Osteoblast (primary cell): ENCODE measurements at regions not wholly inside any gene's neighbourhood (a gene's known extent, or its start where the extent isn't known, plus 50 kb on each side); places are given as distances from the start of the nearest gene placed in this dataset.

Source experiments
- DNase-seq: peaks from one replicate; pipeline ENCODE4 v3.0.0; 2011; ENCODE audit warnings: low spot score, mixed read lengths; ENCODE audit not compliant: insufficient read length; ENCODE audit errors: missing footprints
- H2AFZ ChIP-seq: 2 replicates; pipeline ENCODE4 v1.6.0; 2011; ENCODE audit warnings: mild to moderate bottlenecking, low read length
- H3K27ac ChIP-seq: 2 replicates; pipeline ENCODE4 v1.5.1; 2011; ENCODE audit warnings: mild to moderate bottlenecking, low read depth, low read length, moderate library complexity
- H3K27me3 ChIP-seq: 2 replicates; pipeline ENCODE4 v1.6.0; 2012; ENCODE audit warnings: mild to moderate bottlenecking, control low read depth, inconsistent platforms, low read length, moderate library complexity; ENCODE audit not compliant: insufficient read depth
- H3K36me3 ChIP-seq: 2 replicates; pipeline ENCODE4 v1.5.1; 2011; ENCODE audit warnings: mild to moderate bottlenecking, low read length, control low read depth, moderate library complexity; ENCODE audit not compliant: insufficient read depth
- H3K4me1 ChIP-seq: 2 replicates; pipeline ENCODE4 v1.5.1; 2011; ENCODE audit warnings: mild to moderate bottlenecking, low read length, control low read depth, moderate library complexity; ENCODE audit not compliant: insufficient read depth
- H3K4me2 ChIP-seq: 2 replicates; pipeline ENCODE4 v1.6.0; 2011; ENCODE audit warnings: mild to moderate bottlenecking, low read length; ENCODE audit not compliant: insufficient read depth
- H3K4me3 ChIP-seq: fragments of 200-600 bp; sonication (generic); 3 replicates; pipeline ENCODE4 v1.5.1; 2012; ENCODE audit warnings: mild to moderate bottlenecking, low read length, inconsistent platforms; ENCODE audit not compliant: insufficient read depth
- H3K79me2 ChIP-seq: 2 replicates; pipeline ENCODE4 v1.6.0; 2012; ENCODE audit warnings: mild to moderate bottlenecking, low read length, control low read depth, inconsistent platforms; ENCODE audit not compliant: insufficient read depth
- H3K9me3 ChIP-seq: 2 replicates; pipeline ENCODE4 v1.5.1; 2011; ENCODE audit warnings: low read depth, low read length, control low read depth
- H4K20me1 ChIP-seq: 2 replicates; pipeline ENCODE4 v1.6.0; 2012; ENCODE audit warnings: mild to moderate bottlenecking, low read length, control low read depth; ENCODE audit not compliant: insufficient read depth
- CTCF ChIP-seq: IDR thresholded peaks from 2 replicates; pipeline ENCODE4 v1.5.1; 2011; ENCODE audit warnings: mild to moderate bottlenecking, low read depth, low read length, moderate library complexity; ENCODE audit errors: extremely low read depth

- H2AFZ ChIP-seq: no peak overlapping the region
- no peak overlapping the region for H3K4me2 ChIP-seq
- H3K4me1 ChIP-seq: no peaks in the 10 kb centered on the region
- no peak for TF ChIP-seq CTCF
- no peaks in the 10 kb centered on the region for H3K27me3 ChIP-seq
- no peaks in the 10 kb centered on the region for H3K79me2 ChIP-seq
- H3K36me3 ChIP-seq: no peaks in the 10 kb centered on the region
- no peak overlapping the region for H3K4me3 ChIP-seq
- H3K27ac ChIP-seq: no peak overlapping the region
- DNase-seq: no peak
- H4K20me1 ChIP-seq: no peaks in the 10 kb centered on the region
- no peaks in the 10 kb centered on the region for H3K9me3 ChIP-seq
Observed at GRCh38 chr7:16174253-16174652, 247.1 kb downstream of the CRPPA start.

- H3K27me3 ChIP-seq: no peaks in the 10 kb centered on the region
- no peaks in the 10 kb centered on the region for H3K36me3 ChIP-seq
- no peaks in the 10 kb centered on the region for H4K20me1 ChIP-seq
- H3K4me1 ChIP-seq: no peaks in the 10 kb centered on the region
- no peak overlapping the region for H3K4me2 ChIP-seq
- no peak for TF ChIP-seq CTCF
- H2AFZ ChIP-seq: no peak overlapping the region
- no peaks in the 10 kb centered on the region for H3K79me2 ChIP-seq
- H3K9me3 ChIP-seq: no peaks in the 10 kb centered on the region
- DNase-seq: no peak
- H3K4me3 ChIP-seq: no peak overlapping the region
- no peak overlapping the region for H3K27ac ChIP-seq
Observed at GRCh38 chr7:16172366-16172765, 249.0 kb downstream of the CRPPA start.

- Histone ChIP-seq H2AFZ (no peak overlapping the region), H3K27ac (no peak overlapping the region), H4K20me1 (no peaks in the 10 kb centered on the region), H3K36me3 (no peaks in the 10 kb centered on the region), H3K4me1 (no peaks in the 10 kb centered on the region), H3K79me2 (no peaks in the 10 kb centered on the region), H3K4me3 (no peak overlapping the region), H3K4me2 (no peak overlapping the region), H3K27me3 (no peaks in the 10 kb centered on the region), H3K9me3 (no peaks in the 10 kb centered on the region)
- TF ChIP-seq CTCF: no peak
- peak; percentile 43 for DNase-seq
Observed at GRCh38 chr7:16171928-16172327, 249.4 kb downstream of the CRPPA start.

GRCh38 chr7:16170671-16171070, 250.7 kb downstream of the CRPPA start:
- Histone ChIP-seq H3K4me1 (no peaks in the 10 kb centered on the region), H2AFZ (no peak overlapping the region), H3K27ac (no peak overlapping the region), H3K4me2 (no peak overlapping the region), H3K9me3 (no peaks in the 10 kb centered on the region), H3K36me3 (no peaks in the 10 kb centered on the region), H3K79me2 (no peaks in the 10 kb centered on the region), H3K4me3 (no peak overlapping the region), H3K27me3 (no peaks in the 10 kb centered on the region), H4K20me1 (no peaks in the 10 kb centered on the region)
- no peak for DNase-seq
- no peak for TF ChIP-seq CTCF
